Breast epithelium (tissue), 4 donors: ENCODE measurements at regions not wholly inside any gene's neighbourhood (a gene's known extent, or its start where the extent isn't known, plus 50 kb on each side); places are given as distances from the start of the nearest gene placed in this dataset.

Source experiments
- DNase-seq, 2 donors: peaks; one replicate each; pipeline ENCODE4 v3.0.0-alpha.2; 2019; ENCODE audit warnings: low spot score in 2 of 2
- H3K27ac ChIP-seq, 2 donors: fragments of 200-600 bp; sonication (generic) in 1 of 2; one replicate each; pipeline ENCODE4 v1.5.1; 2016 to 2019; ENCODE audit warnings: mild to moderate bottlenecking in 1 of 2
- H3K27me3 ChIP-seq, 2 donors: fragments of 200-600 bp; sonication (generic) in 1 of 2; one replicate each; pipeline versions ENCODE4 v1.5.1 to v1.6.0; 2017 to 2019; ENCODE audit warnings: control low read depth in 1 of 2, mild to moderate bottlenecking in 1 of 2
- H3K36me3 ChIP-seq: fragments of 200-600 bp; one replicate; pipeline ENCODE4 v1.5.1; 2019
- H3K4me1 ChIP-seq, 2 donors: fragments of 200-600 bp; sonication (generic); one replicate each; pipeline ENCODE4 v1.5.1; 2016 to 2019; ENCODE audit warnings: control low read depth in 1 of 2
- H3K4me3 ChIP-seq, 3 donors: fragments of 200-600 bp; sonication (generic); 1 replicate in 2 of 3; 2 replicates in 1 of 3; pipeline ENCODE4 v1.5.1; 2016 to 2019; ENCODE audit warnings: mild to moderate bottlenecking in 3 of 3, moderate library complexity in 2 of 3
- H3K9me3 ChIP-seq, 2 donors: fragments of 200-600 bp; sonication (generic) in 1 of 2; one replicate each; pipeline ENCODE4 v1.5.1; 2016 to 2019; ENCODE audit warnings: control low read depth in 1 of 2
- POLR2A ChIP-seq: fragments of 450-650 bp; IDR thresholded peaks from one replicate; pipeline ENCODE4 v1.6.1; 2016; ENCODE audit warnings: antibody characterized with exemption, mild to moderate bottlenecking, moderate library complexity
- POLR2AphosphoS5 ChIP-seq, 3 donors: sonication (generic); formaldehyde crosslinking; IDR thresholded peaks; one replicate each; pipeline ENCODE4 v1.6.1; 2017; ENCODE audit warnings: antibody characterized with exemption in 3 of 3
- intact Hi-C: fragments of 100-400 bp; cut with DNase I; formaldehyde crosslinking; loops from one replicate; pipeline ENCODE4 v1.15.1; 2023; ENCODE audit warnings: low total_unique reads
- TF ChIP-seq, protein P1 (sequence below), 3 donors: fragments of 450-650 bp; IDR thresholded peaks; one replicate each; pipeline ENCODE4 v1.5.1; 2016 to 2017; ENCODE audit warnings: antibody characterized with exemption in 3 of 3, mild to moderate bottlenecking in 3 of 3, moderate library complexity in 3 of 3

GRCh38 chr21:27534206-27534605 lies 567.3 kb upstream of the ADAMTS5 start:
- Histone ChIP-seq H3K9me3 (no peaks in the 10 kb centered on the region), H3K27ac (no peak overlapping the region), H3K4me3 (no peak overlapping the region), H3K36me3 (no peaks in the 10 kb centered on the region), H3K4me1 (no peaks in the 10 kb centered on the region), H3K27me3 (no peaks in the 10 kb centered on the region)
- TF ChIP-seq, protein P1, sequence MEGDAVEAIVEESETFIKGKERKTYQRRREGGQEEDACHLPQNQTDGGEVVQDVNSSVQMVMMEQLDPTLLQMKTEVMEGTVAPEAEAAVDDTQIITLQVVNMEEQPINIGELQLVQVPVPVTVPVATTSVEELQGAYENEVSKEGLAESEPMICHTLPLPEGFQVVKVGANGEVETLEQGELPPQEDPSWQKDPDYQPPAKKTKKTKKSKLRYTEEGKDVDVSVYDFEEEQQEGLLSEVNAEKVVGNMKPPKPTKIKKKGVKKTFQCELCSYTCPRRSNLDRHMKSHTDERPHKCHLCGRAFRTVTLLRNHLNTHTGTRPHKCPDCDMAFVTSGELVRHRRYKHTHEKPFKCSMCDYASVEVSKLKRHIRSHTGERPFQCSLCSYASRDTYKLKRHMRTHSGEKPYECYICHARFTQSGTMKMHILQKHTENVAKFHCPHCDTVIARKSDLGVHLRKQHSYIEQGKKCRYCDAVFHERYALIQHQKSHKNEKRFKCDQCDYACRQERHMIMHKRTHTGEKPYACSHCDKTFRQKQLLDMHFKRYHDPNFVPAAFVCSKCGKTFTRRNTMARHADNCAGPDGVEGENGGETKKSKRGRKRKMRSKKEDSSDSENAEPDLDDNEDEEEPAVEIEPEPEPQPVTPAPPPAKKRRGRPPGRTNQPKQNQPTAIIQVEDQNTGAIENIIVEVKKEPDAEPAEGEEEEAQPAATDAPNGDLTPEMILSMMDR (IDR thresholded peaks at IDR 0.05) = no peak
- no peak for TF ChIP-seq POLR2AphosphoS5 (IDR thresholded peaks at IDR 0.05)
- intact Hi-C loops = no loop called here
- no peak for DNase-seq

- H3K4me3 ChIP-seq = no peak overlapping the region
- no peaks in the 10 kb centered on the region for H3K4me1 ChIP-seq
- no peaks in the 10 kb centered on the region for H3K27me3 ChIP-seq
- no peak for DNase-seq
- no peak overlapping the region for H3K27ac ChIP-seq
- TF ChIP-seq POLR2A (no peak), POLR2AphosphoS5 (IDR thresholded peaks at IDR 0.05) (no peak)
- TF ChIP-seq, protein P1 (IDR thresholded peaks at IDR 0.05) = no peak
- intact Hi-C loops = no loop called here
- H3K9me3 ChIP-seq = no peaks in the 10 kb centered on the region
- H3K36me3 ChIP-seq = no peaks in the 10 kb centered on the region
These were observed 565.2 kb upstream of the ADAMTS5 start for GRCh38 chr21:27532076-27532475.

GRCh38 chr21:27528697-27529096 lies 561.8 kb upstream of the ADAMTS5 start:
- no peaks in the 10 kb centered on the region for H3K9me3 ChIP-seq
- no peaks in the 10 kb centered on the region for H3K27me3 ChIP-seq
- no peak overlapping the region for H3K4me3 ChIP-seq
- no peaks in the 10 kb centered on the region for H3K36me3 ChIP-seq
- no peak for DNase-seq
- H3K4me1 ChIP-seq = no peaks in the 10 kb centered on the region
- intact Hi-C loops = no loop called here
- no peak overlapping the region for H3K27ac ChIP-seq
- TF ChIP-seq POLR2AphosphoS5 (IDR thresholded peaks at IDR 0.05) = no peak
- no peak for TF ChIP-seq POLR2A
- TF ChIP-seq, protein P1 (IDR thresholded peaks at IDR 0.05) = no peak

GRCh38 chr21:27526451-27526850 lies 559.6 kb upstream of the ADAMTS5 start:
- H3K4me1 ChIP-seq = no peaks in the 10 kb centered on the region
- H3K27ac ChIP-seq = no peak overlapping the region
- H3K27me3 ChIP-seq = no peaks in the 10 kb centered on the region
- intact Hi-C loops = no loop called here
- H3K4me3 ChIP-seq = no peak overlapping the region
- H3K9me3 ChIP-seq = peaks cover 0 to 8% of the 10 kb centered on the region in 2 donors
- no peak for DNase-seq
- H3K36me3 ChIP-seq = no peaks in the 10 kb centered on the region
- TF ChIP-seq POLR2AphosphoS5 (IDR thresholded peaks at IDR 0.05) (no peak), POLR2A (no peak)
- TF ChIP-seq, protein P1 (IDR thresholded peaks at IDR 0.05) = no peak

GRCh38 chr21:27525780-27526179 lies 558.9 kb upstream of the ADAMTS5 start:
- no peaks in the 10 kb centered on the region for H3K27me3 ChIP-seq
- H3K4me3 ChIP-seq = no peak overlapping the region
- TF ChIP-seq POLR2A = no peak
- TF ChIP-seq, protein P1 (IDR thresholded peaks at IDR 0.05) = no peak
- TF ChIP-seq POLR2AphosphoS5 (IDR thresholded peaks at IDR 0.05) = no peak
- H3K4me1 ChIP-seq = no peaks in the 10 kb centered on the region
- no peak overlapping the region for H3K27ac ChIP-seq
- DNase-seq = no peak
- H3K9me3 ChIP-seq = peaks cover 5 to 13% of the 10 kb centered on the region in 2 donors
- intact Hi-C loops = no loop called here
- no peaks in the 10 kb centered on the region for H3K36me3 ChIP-seq
